Lung (tissue), 11 donors: ENCODE measurements at regions not wholly inside any gene's neighbourhood (a gene's known extent, or its start where the extent isn't known, plus 50 kb on each side); places are given as distances from the start of the nearest gene placed in this dataset.

Experiments used
- ATAC-seq: fragments of 200-7000 bp; cut with Tn5 transposase; one replicate; pipeline ENCODE4 v1.9.1; 2020; ENCODE audit warnings: moderate number of reproducible peaks; ENCODE audit not compliant: insufficient read depth, low FRiP score
- DNase-seq, 3 donors: peaks; one replicate each; pipeline ENCODE4 v3.0.0-alpha.2; 2013 to 2017
- H3K27ac ChIP-seq, 2 donors: one replicate each; pipeline ENCODE4 v1.5.1; 2013; ENCODE audit warnings: mild to moderate bottlenecking in 2 of 2, moderate library complexity in 2 of 2, control low read depth in 1 of 2, inconsistent platforms in 1 of 2, low read depth in 1 of 2, low read length in 1 of 2
- H3K27me3 ChIP-seq, 3 donors: one replicate each; pipeline ENCODE4 v1.5.1; 2013; ENCODE audit warnings: low read length in 2 of 3; ENCODE audit not compliant: control insufficient read depth in 3 of 3, insufficient read depth in 3 of 3
- H3K36me3 ChIP-seq, 4 donors: one replicate each; pipeline ENCODE4 v1.5.1; 2013; ENCODE audit warnings: low read length in 4 of 4, mild to moderate bottlenecking in 1 of 4, moderate library complexity in 1 of 4; ENCODE audit not compliant: control insufficient read depth in 4 of 4, insufficient read depth in 4 of 4
- H3K4me1 ChIP-seq, 5 donors: one replicate each; pipeline ENCODE4 v1.5.1; 2013; ENCODE audit warnings: low read length in 5 of 5, mild to moderate bottlenecking in 2 of 5, moderate library complexity in 1 of 5; ENCODE audit not compliant: control insufficient read depth in 5 of 5, insufficient read depth in 5 of 5
- H3K4me3 ChIP-seq: one replicate; pipeline ENCODE4 v1.5.1; 2013; ENCODE audit warnings: mild to moderate bottlenecking, control low read depth, moderate library complexity
- H3K9ac ChIP-seq, 2 donors: one replicate each; pipeline ENCODE4 v1.5.1; 2013; ENCODE audit warnings: low read length in 2 of 2, control low read depth in 1 of 2; ENCODE audit not compliant: insufficient read depth in 1 of 2
- H3K9me3 ChIP-seq, 4 donors: one replicate each; pipeline ENCODE4 v1.5.1; 2013; ENCODE audit warnings: low read length in 3 of 4, mild to moderate bottlenecking in 1 of 4, moderate library complexity in 1 of 4; ENCODE audit not compliant: control insufficient read depth in 4 of 4, insufficient read depth in 3 of 4
- CTCF ChIP-seq: IDR thresholded peaks from 2 replicates; pipeline ENCODE4 v1.5.1; 2012; ENCODE audit warnings: mild to moderate bottlenecking; ENCODE audit errors: control extremely low read depth, extremely low read depth
- WGBS, 2 donors: extraction: QIAGEN DNeasy Blood & Tissue Kit; methylation state at CpG; one replicate each; pipeline ENCODE4 v1.1.7; 2013; 5-methylcytosine and 5-hydroxymethylcytosine counted together
- donor health status: control.
- donor health status: control.
- donor health status: Bipolar disorder and iron deficiency.
- donor health status: healthy.
- donor health status: DM: yes; HTN: yes; CAD: no.

- 21 to 30% methylated on average over 2 of the region's 2 CpGs for WGBS, 2 donors
- H3K9ac ChIP-seq, result no peak overlapping the region
- no peak for DNase-seq
- H3K4me3 ChIP-seq, result no peak overlapping the region
- H3K27me3 ChIP-seq, result peaks cover 0 to 2% (median 0%) of the 10 kb centered on the region in 3 donors
- no peaks in the 10 kb centered on the region for H3K9me3 ChIP-seq
- H3K4me1 ChIP-seq, result no peaks in the 10 kb centered on the region
- no peak for ATAC-seq
- no peaks in the 10 kb centered on the region for H3K36me3 ChIP-seq
- TF ChIP-seq CTCF, result no peak
- H3K27ac ChIP-seq, result no peak overlapping the region
Observed at GRCh38 chr6:98590997-98591396, 243.4 kb upstream of the POU3F2 start.

- Histone ChIP-seq H3K4me1 (no peaks in the 10 kb centered on the region), H3K27ac (no peak overlapping the region), H3K4me3 (no peak overlapping the region), H3K9me3 (no peaks in the 10 kb centered on the region), H3K9ac (no peak overlapping the region), H3K27me3 (peaks cover 0 to 2% (median 0%) of the 10 kb centered on the region in 3 donors), H3K36me3 (no peaks in the 10 kb centered on the region)
- ATAC-seq (no peak), DNase-seq (no peak)
- TF ChIP-seq CTCF, result no peak
- WGBS, 2 donors, result 86 to 87% methylated on average over 2 of the region's 2 CpGs
Observed at GRCh38 chr6:98593676-98594075, 240.7 kb upstream of the POU3F2 start.

GRCh38 chr6:98601716-98602115 is 232.7 kb upstream of the POU3F2 start:
- Histone ChIP-seq H3K4me3 (no peak overlapping the region), H3K27me3 (no peaks in the 10 kb centered on the region), H3K4me1 (peaks cover 0 to 4% (median 0%) of the 10 kb centered on the region in 5 donors), H3K36me3 (no peaks in the 10 kb centered on the region), H3K9ac (no peak overlapping the region), H3K9me3 (no peaks in the 10 kb centered on the region), H3K27ac (no peak overlapping the region)
- peak; percentile 20 for ATAC-seq
- WGBS, 2 donors, result 60 to 80% methylated on average over 5 of the region's 5 CpGs
- TF ChIP-seq CTCF, result no peak
- DNase-seq, result peak in 1 of 3 donors; percentile 8

GRCh38 chr6:98605705-98606104 is 228.7 kb upstream of the POU3F2 start:
- H3K4me1 ChIP-seq, result peaks cover 0 to 4% (median 0%) of the 10 kb centered on the region in 5 donors
- 75 to 77% methylated on average over 1 of the region's 1 CpG for WGBS, 2 donors
- no peak for TF ChIP-seq CTCF
- DNase-seq, result no peak
- H3K27me3 ChIP-seq, result no peaks in the 10 kb centered on the region
- ATAC-seq, result no peak
- H3K4me3 ChIP-seq, result no peak overlapping the region
- no peak overlapping the region for H3K27ac ChIP-seq
- no peaks in the 10 kb centered on the region for H3K9me3 ChIP-seq
- H3K36me3 ChIP-seq, result no peaks in the 10 kb centered on the region
- H3K9ac ChIP-seq, result no peak overlapping the region
